ENCODE measurements at regions not wholly inside any gene's neighbourhood (a gene's known extent, or its start where the extent isn't known, plus 50 kb on each side); places are given as distances from the start of the nearest gene placed in this dataset.

DNA sequence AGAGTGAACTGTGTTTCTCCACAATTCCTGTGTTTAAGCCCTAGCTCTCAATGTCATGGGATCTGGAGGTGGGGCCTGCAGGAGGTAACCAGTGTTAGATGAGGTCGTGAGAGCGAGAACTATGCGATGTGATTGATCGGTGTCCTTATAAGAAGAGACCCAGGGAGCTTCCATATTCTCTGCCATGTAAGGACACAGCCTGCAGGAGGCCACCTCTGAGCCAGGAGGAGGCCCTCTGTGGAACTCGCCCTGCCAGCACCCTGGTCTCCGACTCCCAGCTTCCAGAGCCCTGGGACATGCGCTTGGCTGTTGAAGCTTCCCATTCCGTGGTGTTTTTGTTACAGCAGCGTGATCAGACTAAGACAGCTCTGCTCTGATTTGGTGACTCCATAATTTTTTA, 255.4 kb downstream of the IRX2 start:
- no peak for DNase-seq (ENCODE audit: low read depth)

DNA sequence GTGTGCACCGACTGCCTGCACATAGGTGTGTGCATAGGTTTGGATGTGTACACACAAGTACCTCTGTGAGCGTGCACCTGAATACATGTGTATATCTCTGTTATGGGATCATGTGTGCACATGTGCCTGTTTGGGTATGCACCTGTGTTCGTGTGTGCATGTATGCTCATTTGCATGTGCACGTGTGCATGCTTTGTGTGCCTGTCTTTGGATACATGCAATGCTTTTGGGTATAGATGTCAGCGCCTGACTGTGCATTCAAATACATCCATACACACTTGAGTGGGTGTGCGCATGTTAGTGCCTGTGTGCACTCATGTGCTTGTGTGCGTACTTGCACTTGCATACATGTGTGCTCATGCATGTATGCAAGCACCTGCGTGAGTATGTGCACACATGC, 258.1 kb downstream of the IRX2 start:
- no peak for DNase-seq (ENCODE audit: low read depth)

GRCh38 chr5:2492476-2492875, 259.0 kb downstream of the IRX2 start:
- no peak for DNase-seq (ENCODE audit: low read depth)

DNA sequence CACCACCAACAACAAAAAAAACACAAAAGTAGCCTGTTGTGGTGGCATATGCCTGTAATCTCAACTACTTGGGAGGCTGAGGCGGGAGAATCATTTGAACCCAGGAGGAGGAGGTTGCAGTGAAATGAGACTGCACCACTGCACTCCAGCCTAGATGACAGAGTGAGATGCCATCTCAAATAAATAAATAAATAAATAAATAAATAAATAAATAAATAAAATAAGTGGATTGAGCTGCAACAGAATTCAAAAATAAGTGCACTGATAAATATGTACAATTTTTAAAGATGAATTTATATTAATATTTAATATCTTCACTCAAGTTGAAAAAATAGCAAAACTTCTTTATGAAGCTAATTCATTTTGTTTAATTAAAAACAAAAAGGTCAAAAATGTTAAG, 259.6 kb downstream of the IRX2 start:
- no peak for DNase-seq (ENCODE audit: low read depth)

- DNase-seq (ENCODE audit: low read depth): no peak
Observed at GRCh38 chr5:2489306-2489705, 262.2 kb downstream of the IRX2 start.

DNA sequence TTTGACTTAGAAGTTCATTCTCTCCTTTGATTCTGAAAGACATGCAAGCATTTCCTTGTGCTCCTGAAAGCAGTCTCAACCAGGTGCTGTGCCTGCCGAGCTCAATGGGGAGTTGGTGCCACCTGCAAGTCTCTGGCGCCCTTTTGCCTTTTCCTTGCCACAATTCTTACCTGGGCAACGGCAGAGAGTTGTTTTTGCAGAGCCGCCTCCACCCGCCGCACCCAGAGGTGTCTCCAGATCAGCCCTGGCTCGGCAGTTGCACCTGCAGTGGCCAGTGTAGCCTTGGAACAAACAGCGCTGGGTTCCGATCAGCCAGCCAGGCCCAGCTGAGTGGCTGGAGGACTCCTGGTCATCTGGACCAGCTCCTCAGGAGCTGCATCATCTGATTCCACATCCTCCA, 262.9 kb downstream of the IRX2 start:
- DNase-seq (ENCODE audit: low read depth): no peak

DNA sequence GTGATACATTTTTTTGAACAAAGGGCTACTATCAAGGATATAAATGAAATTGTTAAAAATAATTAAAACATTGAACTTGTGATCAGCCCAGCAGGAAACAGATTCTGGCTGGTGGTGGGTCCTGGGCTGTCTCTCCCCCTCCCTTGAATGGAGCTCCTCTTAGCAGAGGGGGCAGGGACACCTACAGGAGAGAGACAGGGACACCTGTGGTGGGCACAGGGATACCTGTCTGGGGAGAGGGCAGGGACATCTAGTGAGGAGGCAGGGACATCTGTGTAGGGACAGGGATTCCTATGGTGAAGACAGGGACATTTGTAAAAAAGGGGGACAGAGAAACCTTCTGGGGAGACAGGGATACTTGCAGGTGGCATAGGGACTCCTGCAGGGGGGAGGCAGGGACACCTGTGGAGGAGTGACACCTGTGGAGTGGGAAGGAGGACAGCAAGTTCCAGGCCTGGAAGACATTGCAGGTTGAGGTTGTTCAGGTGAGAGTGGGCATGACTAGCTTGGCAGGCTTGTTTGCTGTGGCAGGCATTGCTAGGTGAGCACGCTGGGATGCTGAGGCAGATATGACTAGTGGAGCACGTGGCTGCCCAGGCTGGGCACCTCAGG, 264.2 kb downstream of the IRX2 start:
- no peak for DNase-seq (ENCODE audit: low read depth)

DNA sequence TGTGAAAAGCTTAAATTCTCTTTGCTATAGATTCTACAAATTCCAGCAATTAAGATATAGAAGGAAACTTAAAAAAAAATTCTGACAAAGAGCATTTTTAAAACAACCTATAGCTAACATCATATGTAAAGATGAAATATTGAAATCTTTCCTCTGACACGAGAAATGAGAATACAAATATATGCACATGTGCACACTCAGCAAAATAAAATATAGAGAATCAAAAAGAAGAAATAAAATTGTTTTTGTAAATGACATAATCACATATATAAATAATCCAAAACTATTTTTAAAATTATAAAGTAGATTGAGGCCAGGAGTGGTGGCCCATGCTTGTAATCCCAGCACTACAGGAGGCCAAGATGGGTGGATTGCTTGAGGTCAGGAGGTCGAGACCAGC, 265.1 kb downstream of the IRX2 start:
- no peak for DNase-seq (ENCODE audit: low read depth)

- DNase-seq (ENCODE audit: low read depth): no peak
Observed at GRCh38 chr5:2482778-2483177, 268.7 kb downstream of the IRX2 start.

DNA sequence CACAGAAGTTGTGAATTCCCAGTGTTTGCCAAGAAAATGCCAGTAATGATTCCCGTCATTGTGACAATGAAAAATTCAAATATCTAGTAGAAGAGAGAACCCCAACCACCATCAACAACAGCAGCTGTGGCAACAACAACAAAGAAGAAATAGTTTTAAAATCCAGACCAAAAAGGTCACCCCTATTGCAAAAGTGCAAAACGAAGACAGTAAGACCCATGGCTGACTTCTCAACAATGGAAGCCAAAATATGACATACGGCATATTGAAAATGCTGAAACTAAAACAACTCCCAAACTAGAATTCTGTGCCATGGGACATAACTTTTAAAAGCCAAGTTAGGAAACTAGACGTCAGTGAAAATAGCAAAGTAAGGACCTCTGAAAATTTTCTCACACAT, 270.6 kb downstream of the IRX2 start:
- DNase-seq (ENCODE audit: low read depth): no peak

- DNase-seq (ENCODE audit: low read depth): no peak
Observed at GRCh38 chr5:2475902-2476301, 275.6 kb downstream of the IRX2 start.

DNA sequence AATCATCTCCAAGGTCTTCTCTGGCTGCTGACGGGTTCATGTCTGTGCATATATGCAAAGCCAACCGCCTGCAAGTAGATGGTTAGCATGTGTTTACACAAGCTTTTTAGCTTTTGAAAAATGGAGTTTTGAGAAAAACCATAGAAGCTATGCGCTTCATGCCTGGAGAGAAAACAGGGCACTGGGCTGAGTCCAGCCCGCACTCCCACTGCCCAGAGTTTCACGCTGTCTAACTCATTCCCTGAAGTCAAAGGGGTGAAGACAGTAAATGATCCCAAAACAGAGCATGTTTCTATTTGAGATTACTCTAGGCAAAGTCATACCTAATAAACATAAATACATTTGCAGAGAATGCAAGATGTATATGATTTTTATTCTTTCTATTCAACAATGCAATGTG, 278.8 kb downstream of the IRX2 start:
- no peak for DNase-seq (ENCODE audit: low read depth)

- DNase-seq (ENCODE audit: low read depth): no peak
Observed at GRCh38 chr5:2471152-2471879, 280.2 kb downstream of the IRX2 start.

DNA sequence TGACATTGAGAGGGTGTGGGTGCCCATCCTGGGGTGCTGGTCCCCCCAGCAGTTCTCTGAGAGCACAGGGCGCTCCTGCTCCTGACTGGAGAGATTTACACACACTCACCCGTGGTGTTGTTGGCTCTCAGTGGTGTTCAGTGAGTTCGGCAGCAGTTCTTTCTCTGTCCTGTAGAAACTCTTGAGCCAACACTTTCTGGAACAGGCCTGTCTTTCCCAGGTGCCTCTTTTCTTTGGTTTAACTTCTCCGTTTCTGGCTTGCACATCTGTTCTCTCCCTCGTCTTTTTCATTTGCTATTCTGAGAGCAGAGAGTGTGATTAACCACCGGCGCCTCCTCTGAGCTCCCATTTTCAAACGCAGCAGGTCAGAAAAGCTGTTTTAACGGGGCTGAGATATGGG, 284.5 kb downstream of the IRX2 start:
- no peak for DNase-seq (ENCODE audit: low read depth)

DNA sequence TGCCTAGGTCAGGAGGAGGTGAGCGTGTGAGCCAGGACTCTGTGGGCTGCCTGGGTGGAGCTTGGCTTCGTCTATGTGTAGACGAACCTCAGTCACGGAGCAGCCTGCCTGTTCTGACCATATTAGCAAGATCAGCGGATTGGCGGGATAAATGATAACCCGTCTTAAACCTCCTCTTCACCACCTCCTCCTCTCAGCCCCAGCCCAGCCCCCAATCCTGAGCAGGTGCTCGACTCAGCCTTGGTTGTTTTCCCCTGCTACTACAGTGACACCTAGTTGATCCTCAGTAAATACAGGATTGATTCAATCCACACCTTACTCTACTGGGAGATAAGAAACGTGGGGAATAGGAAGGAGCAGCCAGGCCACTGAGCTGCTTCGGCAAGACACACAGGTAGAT, 286.1 kb downstream of the IRX2 start:
- DNase-seq (ENCODE audit: low read depth): no peak

- DNase-seq (ENCODE audit: low read depth): no peak
Observed at GRCh38 chr5:2464141-2464540, 287.3 kb downstream of the IRX2 start.

GRCh38 chr5:2461701-2462691, 289.5 kb downstream of the IRX2 start:
- no peak for DNase-seq (ENCODE audit: low read depth)

DNA sequence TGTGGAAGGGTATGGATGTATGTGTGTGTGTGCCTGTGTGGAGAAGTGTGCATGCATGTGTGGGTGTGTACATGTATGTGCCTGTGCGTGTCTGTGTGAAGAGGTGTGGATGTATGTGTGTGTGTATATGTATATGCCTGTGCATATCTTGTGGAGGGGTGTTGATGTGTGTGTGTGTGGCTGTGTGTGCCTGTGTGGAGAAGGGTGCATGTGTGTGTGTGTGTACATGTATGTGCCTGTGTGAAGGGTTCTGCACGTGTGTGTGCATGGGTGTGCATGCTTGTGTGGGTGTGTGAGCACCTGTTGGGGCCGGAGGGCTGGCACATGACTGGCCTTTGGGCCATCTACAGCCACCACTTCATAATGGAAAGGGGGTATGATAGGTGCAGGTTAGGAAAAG, 291.4 kb downstream of the IRX2 start:
- no peak for DNase-seq (ENCODE audit: low read depth)

- no peak for DNase-seq (ENCODE audit: low read depth)
Observed at GRCh38 chr5:2459251-2459650, 292.2 kb downstream of the IRX2 start.

- DNase-seq (ENCODE audit: low read depth): no peak
Observed at GRCh38 chr5:2455878-2456277, 295.6 kb downstream of the IRX2 start.

- DNase-seq (ENCODE audit: low read depth): no peak
Observed at GRCh38 chr5:2454876-2455275, 296.6 kb downstream of the IRX2 start.

- DNase-seq (ENCODE audit: low read depth): no peak
Observed at GRCh38 chr5:2453781-2454180, 297.7 kb downstream of the IRX2 start.

- no peak for DNase-seq (ENCODE audit: low read depth)
Observed at GRCh38 chr5:2451100-2451499, 300.4 kb downstream of the IRX2 start.
